NCI-H345 (cell line): ENCODE measurements at regions not wholly inside any gene's neighbourhood (a gene's known extent, or its start where the extent isn't known, plus 50 kb on each side); places are given as distances from the start of the nearest gene placed in this dataset.

Experiments used
- DNase-seq: peaks from one replicate; lab custom pipeline; 2025; lab: John Stamatoyannopoulos, UW

DNA sequence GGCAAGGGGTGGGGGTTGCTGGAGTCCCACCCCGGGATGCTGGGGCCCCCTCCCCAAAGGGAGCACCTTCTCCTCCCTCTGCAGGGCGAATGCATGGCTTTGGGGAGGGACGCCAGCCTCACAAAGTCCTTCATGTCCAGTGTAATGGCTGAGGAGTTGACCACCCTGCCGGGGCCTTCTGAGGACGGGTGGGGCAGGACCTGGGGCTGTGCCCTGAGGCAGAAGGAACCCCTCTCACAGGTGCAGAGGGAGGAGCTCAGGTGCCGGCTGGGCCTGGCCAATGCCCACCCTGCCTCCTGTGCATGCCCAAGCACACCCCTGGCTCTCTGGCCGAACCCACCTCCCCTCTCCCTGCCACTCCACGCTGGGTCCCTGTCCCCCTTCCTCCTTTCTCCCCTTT lies 64.3 kb upstream of the RNU6ATAC start:
- DNase-seq: no peak

DNA sequence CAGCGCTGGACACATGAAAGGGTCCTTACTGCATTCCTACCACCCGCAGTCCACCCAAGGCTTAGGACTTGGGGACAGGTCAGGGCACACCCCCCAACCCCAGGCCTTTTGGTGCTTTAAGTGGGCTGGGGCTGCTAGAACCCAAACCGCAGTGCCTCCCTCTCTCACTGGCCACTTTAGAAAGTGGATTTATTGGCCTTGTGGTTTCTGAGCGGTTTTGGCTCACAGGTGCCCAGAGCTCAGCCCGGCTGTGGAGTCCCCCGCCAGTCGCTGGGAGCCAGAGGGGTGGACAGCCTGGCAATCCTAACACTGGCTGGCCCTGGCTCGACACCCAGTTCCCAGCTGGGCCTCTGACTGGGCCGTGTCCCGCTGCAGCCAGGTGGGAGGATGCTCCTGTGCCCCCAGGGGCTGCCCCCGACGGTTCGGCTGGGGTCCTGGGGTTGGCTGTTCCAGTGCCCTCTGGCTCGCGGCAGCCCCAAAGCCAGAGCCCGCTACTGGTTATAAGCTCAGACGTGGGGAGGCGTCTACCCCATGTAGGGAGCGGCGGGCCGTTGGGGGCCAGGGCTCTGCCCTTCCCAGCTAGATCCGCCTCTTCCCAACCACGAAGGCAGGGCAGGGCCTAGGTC lies 65.2 kb upstream of the RNU6ATAC start:
- no peak for DNase-seq

DNA sequence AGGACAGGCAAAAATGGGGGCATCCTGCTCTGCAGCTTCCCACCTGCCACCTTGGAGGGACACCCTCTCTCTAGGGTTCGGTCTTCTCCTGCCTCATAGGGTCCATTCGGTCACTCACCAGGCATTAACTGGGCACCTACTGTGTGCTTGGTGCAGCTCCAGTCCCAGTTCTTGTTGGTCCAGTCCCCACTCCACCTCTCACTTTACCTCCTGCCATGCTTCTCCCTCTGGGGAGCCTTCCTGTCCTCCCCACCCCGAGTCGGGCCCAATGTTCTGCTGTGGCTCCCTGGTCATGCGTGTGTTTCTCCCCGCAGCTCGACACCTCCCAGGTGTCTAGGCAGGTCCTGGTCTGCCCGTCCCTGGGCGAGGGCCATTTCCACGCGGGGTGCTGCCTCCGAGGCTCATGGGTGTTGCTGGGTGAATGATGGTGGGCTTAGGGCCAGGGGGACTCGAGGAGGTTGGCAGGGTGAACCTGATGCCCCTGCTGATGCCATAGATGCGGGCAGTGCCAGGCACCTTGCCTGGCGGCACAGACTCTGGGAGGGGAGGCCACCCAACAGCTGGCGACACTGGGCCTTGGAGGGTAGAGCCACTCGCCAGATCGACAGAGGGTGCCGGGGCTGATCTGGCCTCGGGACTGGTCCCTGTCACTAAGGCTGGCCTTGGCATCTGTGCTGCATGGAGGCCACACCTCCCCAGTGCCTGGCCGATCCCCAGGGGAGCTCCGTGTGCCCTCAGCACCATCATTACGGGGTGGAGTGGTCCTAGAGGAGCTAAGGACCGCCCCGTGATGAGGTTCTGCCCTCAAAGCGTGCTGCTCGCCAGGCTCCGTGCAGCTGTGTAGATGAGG lies 66.0 kb upstream of the RNU6ATAC start:
- no peak for DNase-seq

DNA sequence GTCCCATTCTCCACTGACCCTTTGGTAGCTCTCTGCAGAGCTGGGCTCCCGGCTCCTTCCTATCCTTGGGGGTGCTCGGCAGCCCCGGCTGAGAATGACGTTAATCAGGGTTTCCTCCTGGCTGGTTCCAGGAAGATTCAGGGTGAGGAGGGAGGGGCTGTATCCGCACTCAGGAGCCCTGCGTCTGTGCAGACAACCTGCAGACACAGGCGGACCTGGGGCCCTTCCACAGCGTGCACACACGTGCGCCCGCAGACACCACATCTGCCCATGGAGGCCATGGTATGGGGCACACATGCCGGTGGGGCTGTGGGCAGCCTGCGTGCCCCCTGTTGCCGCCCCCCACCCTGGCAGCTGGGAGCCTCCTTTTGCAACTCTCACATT lies 66.6 kb upstream of the RNU6ATAC start:
- DNase-seq: no peak

DNA sequence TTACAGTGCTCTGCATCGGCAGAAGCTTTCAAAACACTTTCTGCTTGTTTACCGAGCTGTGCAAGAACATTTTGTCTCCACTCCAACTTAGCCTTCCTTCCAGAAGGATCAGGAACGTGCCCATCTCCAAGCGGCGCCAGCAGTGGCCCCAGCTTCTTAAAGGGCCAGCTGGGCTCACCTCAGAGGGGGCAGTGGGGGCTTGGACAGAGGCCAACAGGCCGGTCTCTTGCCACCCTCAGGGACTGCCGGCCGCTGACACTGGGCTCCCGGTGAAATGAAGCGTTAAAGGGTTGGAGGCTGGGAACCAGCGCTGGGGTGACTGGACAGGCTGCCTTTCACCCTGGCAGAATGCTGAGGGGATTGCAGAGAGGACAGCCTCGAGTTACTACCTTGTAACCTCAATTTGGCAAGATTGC lies 67.0 kb upstream of the RNU6ATAC start:
- DNase-seq: no peak

DNA sequence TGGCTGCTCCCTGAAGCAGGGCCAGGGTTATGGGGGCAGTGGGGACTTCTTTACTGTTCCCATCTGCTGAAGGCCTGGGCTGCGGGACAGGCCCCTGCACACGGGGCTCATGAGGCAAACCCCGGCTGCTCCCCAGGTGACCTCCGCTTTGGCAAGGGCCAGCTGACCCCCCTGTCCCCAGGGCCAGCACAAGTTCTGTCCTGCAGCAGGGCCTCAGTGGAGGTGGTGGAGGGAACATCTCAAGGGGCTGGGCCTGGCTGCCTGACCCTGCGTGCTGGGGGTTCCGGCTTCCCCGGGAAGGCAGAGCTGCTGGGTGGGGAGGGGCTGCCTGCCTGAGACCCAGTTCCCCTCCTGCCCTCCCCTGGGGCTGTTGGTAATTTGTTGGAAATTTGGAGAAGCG lies 67.4 kb upstream of the RNU6ATAC start:
- DNase-seq: no peak

DNA sequence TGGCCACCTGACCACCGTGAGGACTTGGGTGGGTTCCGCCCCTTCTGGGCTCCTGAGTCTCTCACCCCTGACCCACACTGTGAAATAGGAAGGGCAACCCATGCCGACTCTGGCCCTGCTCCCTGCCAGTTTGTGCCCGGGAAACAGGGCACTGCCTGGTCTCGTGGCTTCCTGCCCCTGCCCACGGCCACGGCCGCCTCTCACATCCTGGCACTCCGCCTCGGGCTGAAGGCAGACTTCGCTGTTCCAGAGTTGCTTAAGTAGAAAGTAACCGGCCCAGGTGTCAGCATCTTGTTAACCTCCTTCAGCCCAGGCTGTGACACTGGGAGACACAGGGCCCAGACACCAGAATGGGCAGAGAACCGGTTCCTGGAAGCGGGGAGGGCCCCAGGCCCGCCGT lies 68.7 kb upstream of the RNU6ATAC start:
- no peak for DNase-seq

DNA sequence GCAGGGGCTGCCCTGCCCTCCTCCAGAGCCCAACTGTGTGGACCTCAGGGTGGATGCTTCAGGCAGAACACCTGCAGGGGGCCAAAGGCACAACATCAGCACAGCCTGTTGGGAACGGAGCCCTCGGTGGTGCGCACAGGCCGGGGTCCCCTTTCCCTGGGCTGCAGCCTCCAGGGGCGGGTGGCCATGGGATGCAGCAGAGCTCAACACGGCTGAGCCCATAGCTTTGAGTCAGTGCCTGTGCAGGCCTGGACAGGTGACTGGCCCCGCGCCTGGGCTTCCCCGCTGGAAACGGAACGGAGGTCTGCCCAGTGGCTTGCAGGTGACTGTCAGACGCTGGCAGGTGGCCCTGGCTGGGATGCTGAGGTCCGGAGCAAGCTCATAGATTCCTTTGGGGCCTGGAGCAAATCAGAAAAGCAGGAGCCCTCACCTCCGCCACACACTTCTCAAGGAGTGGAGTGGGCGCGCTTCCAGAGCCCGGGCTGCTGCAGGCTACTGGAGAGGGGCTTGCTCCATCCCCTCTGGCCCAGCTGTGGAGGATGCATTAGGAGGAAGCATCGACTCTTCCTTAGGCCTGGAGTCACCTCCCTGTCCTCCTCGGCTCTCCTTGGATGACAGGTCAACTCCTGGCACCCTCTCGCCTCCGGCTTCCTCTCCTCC lies 69.8 kb upstream of the RNU6ATAC start:
- no peak for DNase-seq

DNA sequence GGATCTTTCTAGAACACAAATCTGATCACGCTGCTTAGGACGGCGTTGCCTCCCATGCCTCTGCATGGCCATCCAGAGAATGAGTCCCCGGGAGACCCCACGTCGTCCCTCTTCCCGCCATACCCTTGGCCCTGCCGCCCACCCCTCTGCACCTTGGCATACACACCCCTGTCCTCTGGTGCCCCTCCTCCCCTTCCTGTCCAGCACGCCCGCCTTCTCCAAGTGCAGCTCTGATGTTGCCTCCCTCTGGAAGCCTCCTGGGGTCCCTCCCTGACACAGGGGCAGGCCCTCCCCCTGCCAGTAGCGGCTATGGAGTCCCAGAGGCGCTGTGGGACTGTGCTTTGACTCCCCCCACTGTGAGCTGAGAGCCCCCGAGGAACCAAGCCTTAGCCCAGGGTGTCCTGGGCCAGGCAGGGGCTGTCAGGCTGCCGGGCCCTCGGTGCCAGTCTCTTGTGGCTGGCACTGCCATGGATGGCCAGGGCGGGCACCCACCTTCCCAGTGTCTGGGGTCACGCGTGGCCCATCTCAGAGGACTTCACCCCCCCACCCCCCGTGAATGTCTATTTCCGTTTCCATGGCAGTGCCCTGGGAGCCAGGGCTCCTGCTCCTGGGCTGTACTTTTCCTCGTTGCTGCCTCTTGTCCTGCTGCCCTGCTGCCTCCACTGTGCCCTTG lies 70.5 kb upstream of the RNU6ATAC start:
- DNase-seq: no peak

DNA sequence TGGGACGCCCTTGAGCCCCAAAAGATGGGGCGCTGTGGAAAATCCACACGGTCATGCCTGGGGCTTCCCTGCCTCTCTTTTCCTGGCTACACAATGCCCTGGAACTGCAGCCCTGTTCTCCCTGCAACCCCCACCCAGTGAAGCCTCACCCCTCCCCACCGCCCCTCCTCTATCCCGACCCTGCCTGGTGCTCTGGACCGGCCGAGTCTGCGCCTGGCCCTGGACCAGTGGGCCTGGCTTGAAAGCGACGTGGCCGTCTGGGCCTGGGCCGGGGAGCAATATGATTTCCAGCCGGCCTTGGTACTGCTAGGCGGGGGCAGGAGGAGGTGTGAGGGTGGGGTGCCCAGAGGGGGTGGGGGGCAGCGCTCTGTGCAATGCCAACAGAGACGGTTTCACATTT lies 71.0 kb upstream of the RNU6ATAC start:
- no peak for DNase-seq

DNA sequence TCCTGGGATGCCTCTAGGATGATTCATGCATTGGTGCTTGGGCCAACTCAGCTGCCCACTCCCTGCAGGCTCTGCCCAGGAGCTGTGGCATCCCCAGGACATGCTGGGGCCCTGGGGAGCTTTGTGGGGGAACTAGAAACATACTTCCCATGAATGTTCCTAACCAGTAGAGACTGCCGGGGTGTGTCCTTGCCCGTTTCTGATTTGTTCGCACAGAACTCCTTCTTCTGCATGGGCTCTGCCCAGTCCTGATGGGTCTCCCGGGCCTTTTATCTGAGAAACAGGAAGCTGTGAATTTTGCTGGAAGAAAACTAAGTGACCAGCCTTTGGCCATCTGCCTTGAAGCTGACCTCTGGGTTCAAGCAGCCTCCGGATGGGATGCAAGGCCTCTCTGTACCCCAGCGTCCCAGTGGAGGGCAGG lies 71.6 kb upstream of the RNU6ATAC start:
- no peak for DNase-seq

DNA sequence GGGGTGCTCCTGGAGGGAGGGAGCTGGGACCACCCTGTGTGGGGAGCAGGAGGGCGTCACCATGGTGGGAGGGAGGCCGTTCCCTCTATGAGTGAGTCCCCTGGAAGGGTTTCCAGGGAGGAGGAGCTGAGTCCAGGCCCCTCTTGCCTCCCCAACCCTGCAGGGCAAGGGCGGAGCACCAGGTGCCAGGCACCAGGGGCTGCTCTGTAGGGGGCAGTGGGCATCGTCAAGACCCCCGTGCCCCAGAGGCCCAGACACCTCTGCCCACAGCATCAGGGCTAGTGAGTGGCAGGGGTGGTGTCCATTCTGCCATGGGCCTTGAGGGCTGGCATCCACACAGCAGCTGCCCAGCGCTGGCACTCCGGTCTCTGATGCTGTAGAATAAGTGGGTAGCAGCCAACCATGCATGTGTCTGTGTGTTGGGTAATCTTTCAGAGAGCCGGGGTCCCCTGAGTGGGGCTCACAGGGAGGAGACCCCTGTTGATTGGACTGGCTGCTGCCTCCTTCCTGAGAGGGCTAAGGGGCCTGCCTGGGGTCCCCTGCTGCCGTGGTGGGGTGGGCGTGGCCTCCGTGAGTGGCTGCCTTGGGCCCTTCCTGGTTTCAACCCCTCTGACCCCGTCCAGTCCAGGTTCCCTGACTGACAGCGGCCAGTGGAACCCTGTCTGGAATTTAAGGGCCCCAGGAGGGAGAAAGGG lies 72.7 kb upstream of the RNU6ATAC start:
- DNase-seq: no peak

DNA sequence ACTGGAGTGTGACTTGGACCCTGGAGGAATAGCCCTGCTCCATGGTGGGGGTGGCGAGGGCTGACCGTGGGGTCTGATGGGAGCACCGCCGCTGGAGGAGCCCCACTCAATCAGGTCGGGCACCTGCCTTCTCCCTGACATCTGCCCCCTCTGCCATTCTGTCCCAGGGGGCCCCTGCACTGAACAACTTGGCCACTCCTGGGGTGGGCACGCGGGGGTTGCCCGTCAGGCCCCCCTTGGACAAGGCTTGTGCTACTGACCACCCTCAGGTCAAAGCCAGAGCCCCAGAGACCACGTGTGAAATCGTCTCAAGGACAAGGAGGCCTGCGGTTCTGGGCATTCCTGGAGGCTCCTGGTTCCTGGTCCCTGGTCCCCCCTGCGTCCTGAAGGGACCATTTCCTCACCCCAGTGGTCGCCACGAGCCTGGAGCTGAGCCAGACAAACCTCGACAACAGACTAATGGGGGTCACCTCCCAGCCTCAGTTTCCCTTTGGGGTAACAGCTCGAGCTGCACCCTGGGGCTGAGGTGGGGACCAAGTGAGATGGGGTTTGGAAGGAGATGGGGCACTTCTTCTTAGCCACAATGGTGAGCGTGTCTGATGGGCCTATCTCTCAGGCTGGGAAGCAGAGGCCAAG lies 73.4 kb upstream of the RNU6ATAC start:
- DNase-seq: no peak

DNA sequence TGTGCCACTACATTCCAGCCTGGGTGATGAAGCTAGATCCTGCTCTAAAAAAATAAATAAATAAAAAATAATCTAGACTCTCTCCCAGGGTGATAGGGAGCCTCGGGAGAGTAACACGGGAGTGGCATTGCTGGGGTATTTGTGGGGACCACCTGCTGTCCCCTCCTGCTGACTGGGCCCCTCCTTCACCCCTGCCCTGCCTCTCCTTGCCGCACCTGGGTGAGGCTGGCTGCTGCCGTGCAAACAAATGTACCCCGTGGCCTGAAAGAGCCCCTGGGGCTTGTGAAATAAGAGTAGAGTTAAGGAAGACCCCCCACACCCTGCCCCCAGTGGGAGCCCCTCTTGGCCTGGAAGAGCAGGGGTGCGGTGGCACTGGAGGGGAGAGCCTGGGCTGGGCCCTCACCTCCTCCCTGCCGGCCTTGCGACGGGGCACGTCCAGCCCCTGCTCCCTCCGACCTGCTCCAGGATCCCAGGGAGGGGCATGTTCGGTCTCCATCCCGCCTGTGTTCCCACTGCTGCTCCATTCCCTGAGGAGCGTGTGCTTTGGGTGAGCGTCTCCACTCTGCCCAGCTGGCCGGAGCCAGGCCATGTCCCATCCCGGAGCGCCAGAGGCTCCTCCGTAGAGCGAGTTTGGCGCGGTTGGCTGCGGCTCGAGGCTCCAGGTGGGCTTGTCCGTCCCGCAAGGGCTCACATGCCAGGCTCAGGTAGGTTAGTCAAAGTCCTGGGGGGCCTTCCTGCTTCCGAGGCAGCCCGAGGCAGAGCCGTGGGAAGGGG lies 75.0 kb upstream of the RNU6ATAC start:
- DNase-seq: no peak

DNA sequence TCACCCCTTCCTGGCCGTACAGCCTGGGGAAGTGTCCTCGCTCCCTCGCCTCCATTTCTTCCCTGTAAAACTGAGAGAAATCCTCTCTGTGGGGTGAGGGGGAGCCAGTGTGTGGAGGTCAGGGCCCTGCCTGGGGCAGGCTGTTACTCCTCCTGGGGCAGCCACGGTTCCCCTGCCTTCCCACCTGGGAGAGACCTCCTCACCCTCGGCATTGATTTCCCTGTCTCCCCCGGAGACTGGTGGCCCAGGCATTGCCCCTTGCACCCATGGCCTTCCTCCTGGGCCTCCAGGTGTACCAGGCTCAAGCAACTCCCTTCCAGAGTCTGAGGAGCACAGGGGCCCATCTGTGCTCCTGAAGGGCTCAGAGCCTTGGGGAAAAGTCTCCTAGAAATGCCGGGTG lies 75.6 kb upstream of the RNU6ATAC start:
- no peak for DNase-seq

DNA sequence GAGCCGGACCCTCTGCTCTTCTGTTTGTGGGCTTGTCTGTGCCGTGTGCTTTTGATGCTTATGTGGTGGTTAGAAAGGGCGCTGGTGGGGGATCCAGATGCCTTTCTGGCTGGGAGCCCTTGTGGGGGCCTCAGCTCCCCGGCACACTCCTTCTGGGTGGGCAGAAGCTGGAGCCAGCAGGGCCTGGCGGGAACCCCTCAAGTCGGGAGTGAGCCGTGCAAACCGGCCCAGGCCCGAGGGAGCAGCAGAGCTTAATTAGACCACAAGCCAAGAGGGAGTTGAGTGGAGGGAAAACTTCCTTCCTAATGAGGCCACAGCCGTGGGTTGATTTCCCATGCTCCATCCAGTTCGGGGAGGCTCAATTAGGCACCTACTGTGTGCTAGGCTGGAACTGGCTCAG lies 76.0 kb upstream of the RNU6ATAC start:
- no peak for DNase-seq

DNA sequence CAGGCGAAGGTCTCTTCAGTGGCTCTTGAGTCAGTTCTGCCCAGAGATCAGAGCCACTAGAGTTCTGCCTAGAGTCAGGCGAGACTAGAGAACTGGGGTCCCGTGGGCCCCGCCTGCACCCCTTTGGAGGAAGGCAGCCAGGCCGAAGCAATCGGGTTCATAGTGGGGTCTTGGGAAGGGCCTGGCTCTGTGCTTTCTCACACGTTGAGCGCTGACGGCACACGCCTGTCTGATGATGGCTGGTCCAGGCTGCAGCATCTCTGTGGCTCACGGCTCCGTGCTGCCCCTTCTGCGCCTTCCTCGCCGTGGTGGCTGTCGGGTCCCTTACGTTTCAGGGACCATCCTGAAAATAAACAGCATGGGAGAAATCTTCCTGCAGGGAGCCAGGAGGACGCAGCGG lies 78.3 kb upstream of the RNU6ATAC start:
- no peak for DNase-seq

DNA sequence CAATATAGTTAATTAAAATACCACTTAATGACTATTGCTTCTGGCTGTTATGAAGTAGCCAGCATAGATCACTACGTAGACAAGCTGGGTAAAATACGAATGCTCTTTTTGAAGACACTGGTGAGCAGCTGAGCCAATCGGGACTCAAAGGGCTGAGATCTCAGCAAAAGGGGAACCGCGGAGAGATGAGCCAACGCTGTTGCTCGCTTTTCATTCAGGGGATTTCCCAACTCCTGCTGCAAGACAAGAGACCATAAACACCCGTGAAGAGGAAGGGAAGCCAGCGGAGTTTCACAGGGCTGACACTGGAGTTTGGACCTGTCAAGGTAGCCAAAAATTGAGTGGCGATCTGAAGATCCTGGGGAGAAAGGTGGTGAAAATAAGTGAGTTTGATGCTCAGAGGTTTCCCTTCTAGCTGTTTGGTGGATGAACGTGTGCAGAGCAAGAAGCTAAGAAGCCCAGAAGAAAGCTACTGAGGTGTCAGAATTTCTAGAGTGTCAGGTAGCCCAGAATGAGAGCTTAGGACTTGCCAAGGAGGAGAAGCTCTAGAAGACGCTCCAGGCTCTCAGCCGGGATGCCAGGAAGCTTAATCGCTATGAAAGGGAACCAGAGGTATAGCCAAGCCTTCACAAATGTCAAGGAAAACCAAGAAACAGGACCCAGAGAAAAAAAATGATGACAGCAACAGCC lies 79.6 kb upstream of the RNU6ATAC start:
- no peak for DNase-seq

DNA sequence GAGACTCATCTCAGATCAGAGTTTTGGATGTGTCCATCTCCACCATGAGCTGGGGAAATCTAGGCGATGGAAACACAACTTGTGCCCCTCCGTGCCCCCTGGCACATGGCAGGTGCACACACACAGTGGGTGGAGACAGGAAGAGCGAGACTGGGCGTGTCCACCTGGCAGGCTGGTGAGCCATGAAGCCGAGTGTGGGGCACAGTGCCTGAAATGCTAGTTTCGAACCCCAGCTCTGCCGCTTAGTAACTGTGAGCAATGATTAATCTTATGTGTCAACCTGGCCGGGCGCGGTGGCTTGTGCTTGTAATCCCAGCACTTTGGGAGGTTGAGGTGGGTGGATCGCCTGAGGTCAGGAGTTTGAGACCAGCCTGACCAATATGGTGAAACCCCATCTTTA lies 80.8 kb upstream of the RNU6ATAC start:
- no peak for DNase-seq

DNA sequence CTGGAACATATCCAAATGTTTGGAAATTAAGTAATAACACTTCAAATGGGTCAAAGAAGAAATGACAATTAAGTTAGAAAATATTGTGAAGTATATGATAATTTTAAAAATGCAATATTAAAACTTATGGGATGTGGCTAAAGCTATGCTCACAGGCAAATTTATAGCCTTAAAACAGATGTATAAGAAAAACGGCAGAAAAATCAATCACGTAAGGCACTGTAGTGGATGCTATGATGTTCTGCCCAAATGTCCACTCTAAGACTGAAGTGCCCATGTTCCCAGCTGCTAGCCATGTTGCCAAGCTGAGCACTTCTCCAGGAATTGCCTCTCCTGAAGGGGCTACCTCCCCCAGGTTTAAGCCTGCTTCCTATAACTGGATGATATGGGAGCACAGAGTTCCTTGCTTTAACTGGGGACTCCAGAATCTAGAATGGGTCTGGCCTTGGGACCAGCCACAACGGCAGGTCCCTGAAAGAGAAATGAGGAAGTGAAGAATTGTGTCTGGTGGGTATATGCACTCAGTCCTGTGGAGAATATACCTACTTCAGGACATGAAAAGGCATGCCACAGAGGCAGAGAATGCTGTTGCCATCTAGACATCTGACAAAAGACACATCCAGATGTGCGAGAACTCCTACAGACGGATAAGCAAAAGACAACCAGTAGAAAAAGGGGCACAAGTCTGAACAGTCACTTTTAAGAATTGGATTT lies 78.2 kb upstream of the RXRA start:
- DNase-seq: no peak
